ENCODE measurements at regions not wholly inside any gene's neighbourhood (a gene's known extent, or its start where the extent isn't known, plus 50 kb on each side); places are given as distances from the start of the nearest gene placed in this dataset.
"Not testable (repeated sequence)": the region's sequence is repeated elsewhere in the genome, so short reads cannot be mapped to it uniquely, and the experiment has no call there.

- no peak for DNase-seq (ENCODE audit: low read depth)
Observed at GRCh38 chr2:58503918-58504317, 262.8 kb upstream of the FANCL start.

- DNase-seq (ENCODE audit: low read depth), result no peak
Observed at GRCh38 chr2:58502931-58503330, 261.8 kb upstream of the FANCL start.

GRCh38 chr2:58501371-58502160, 260.4 kb upstream of the FANCL start:
- no peak for DNase-seq (ENCODE audit: low read depth)

- DNase-seq (ENCODE audit: low read depth), result no peak
Observed at GRCh38 chr2:58497168-58497567, 256.0 kb upstream of the FANCL start.

- DNase-seq (ENCODE audit: low read depth), result no peak
Observed at GRCh38 chr2:58495806-58496205, 254.7 kb upstream of the FANCL start.

GRCh38 chr2:58494071-58494501, 253.0 kb upstream of the FANCL start:
- DNase-seq (ENCODE audit: low read depth), result no peak

GRCh38 chr2:58484629-58485028, 243.5 kb upstream of the FANCL start:
- DNase-seq (ENCODE audit: low read depth), result no peak

- no peak for DNase-seq (ENCODE audit: low read depth)
Observed at GRCh38 chr2:58484221-58484620, 243.1 kb upstream of the FANCL start.

- DNase-seq (ENCODE audit: low read depth), result no peak
Observed at GRCh38 chr2:58483307-58483706, 242.2 kb upstream of the FANCL start.

- no peak for DNase-seq (ENCODE audit: low read depth)
Observed at GRCh38 chr2:58481670-58482069, 240.5 kb upstream of the FANCL start.

GRCh38 chr2:58480141-58480540, 239.0 kb upstream of the FANCL start:
- DNase-seq (ENCODE audit: low read depth), result no peak

GRCh38 chr2:58479535-58480140, 238.5 kb upstream of the FANCL start:
- DNase-seq (ENCODE audit: low read depth), result no peak

GRCh38 chr2:58476556-58476955, 235.4 kb upstream of the FANCL start:
- no peak for DNase-seq (ENCODE audit: low read depth)

- DNase-seq (ENCODE audit: low read depth), result no peak
Observed at GRCh38 chr2:58475756-58476155, 234.6 kb upstream of the FANCL start.

GRCh38 chr2:58473165-58473564, 232.0 kb upstream of the FANCL start:
- no peak for DNase-seq (ENCODE audit: low read depth)

- DNase-seq (ENCODE audit: low read depth), result no peak
Observed at GRCh38 chr2:58466804-58467203, 225.7 kb upstream of the FANCL start.

- not testable (repeated sequence) for DNase-seq (ENCODE audit: low read depth)
Observed at GRCh38 chr2:58466021-58466420, 224.9 kb upstream of the FANCL start.

GRCh38 chr2:58460670-58461069, 219.5 kb upstream of the FANCL start:
- DNase-seq (ENCODE audit: low read depth), result no peak

GRCh38 chr2:58449286-58450010, 208.3 kb upstream of the FANCL start:
- DNase-seq (ENCODE audit: low read depth), result no peak

GRCh38 chr2:58448845-58449244, 207.7 kb upstream of the FANCL start:
- no peak for DNase-seq (ENCODE audit: low read depth)

- peak; percentile 20 for DNase-seq (ENCODE audit: low read depth)
Observed at GRCh38 chr2:58448065-58448507, 207.0 kb upstream of the FANCL start.

GRCh38 chr2:58447586-58447985, 206.5 kb upstream of the FANCL start:
- no peak for DNase-seq (ENCODE audit: low read depth)

GRCh38 chr2:58441643-58442042, 200.5 kb upstream of the FANCL start:
- no peak for DNase-seq (ENCODE audit: low read depth)

Measured in stimulated activated CD8-positive, alpha-beta memory T cell treated with anti-CD3 and anti-CD28 coated beads, Interleukin-4, amount 100 ng/mL, for 24 hours (primary cell).